CMK (cell line): ENCODE measurements at regions not wholly inside any gene's neighbourhood (a gene's known extent, or its start where the extent isn't known, plus 50 kb on each side); places are given as distances from the start of the nearest gene placed in this dataset.

Experiments used
- DNase-seq: peaks from one replicate; pipeline ENCODE4 v3.0.0-alpha.2; 2010; ENCODE audit warnings: low read depth

DNA sequence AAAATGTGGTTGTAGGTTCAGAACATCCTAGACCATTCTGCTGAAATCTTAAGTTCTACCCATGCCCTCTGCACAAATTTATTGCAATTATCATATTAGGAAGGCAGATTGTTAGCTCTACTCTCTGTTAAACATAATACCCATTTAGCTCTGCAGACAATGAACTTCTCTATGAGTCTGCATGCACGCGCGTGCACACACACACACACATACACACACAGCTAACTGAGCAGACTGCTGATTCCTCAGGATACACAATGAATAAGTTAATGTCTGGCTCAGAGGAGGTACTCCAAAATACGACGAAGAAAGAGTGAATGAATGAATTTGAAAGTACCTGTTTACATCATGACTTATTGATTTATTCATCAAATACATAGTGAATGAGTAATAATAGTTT, 276.2 kb upstream of the SORCS1 start:
- no peak for DNase-seq

GRCh38 chr10:107437921-107438320, 273.4 kb upstream of the SORCS1 start:
- DNase-seq: no peak

GRCh38 chr10:107436568-107436967, 272.1 kb upstream of the SORCS1 start:
- DNase-seq: no peak

- no peak for DNase-seq
These were observed 270.3 kb upstream of the SORCS1 start for GRCh38 chr10:107434854-107435253.

- DNase-seq: no peak
These were observed 269.7 kb upstream of the SORCS1 start for GRCh38 chr10:107434201-107434600.

DNA sequence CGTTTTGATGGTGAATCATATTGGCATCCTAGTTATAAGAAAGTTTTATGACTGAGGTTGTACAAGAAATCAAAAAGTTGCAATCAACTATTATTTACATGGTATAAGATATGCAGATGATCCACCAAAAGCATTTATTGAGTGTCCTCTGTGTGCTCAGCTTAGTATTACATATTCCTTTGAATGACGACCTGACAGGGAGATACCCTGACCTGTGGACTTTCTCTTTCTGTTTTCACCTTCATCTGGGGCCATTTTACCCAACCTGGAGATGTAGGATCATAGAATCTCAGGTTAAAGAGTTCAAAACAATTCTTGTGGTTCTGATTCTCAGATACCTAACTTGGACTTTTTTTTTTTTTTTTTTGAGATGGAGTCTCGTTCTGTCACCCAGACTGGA, 269.1 kb upstream of the SORCS1 start:
- no peak for DNase-seq

GRCh38 chr10:107430446-107430845, 265.9 kb upstream of the SORCS1 start:
- no peak for DNase-seq

GRCh38 chr10:107427016-107427415, 262.5 kb upstream of the SORCS1 start:
- no peak for DNase-seq

- DNase-seq: no peak
These were observed 261.5 kb upstream of the SORCS1 start for GRCh38 chr10:107425931-107426553.

- no peak for DNase-seq
These were observed 260.1 kb upstream of the SORCS1 start for GRCh38 chr10:107424628-107425027.

- DNase-seq: no peak
These were observed 259.4 kb upstream of the SORCS1 start for GRCh38 chr10:107423903-107424302.

GRCh38 chr10:107422681-107423080, 258.2 kb upstream of the SORCS1 start:
- DNase-seq: no peak

DNA sequence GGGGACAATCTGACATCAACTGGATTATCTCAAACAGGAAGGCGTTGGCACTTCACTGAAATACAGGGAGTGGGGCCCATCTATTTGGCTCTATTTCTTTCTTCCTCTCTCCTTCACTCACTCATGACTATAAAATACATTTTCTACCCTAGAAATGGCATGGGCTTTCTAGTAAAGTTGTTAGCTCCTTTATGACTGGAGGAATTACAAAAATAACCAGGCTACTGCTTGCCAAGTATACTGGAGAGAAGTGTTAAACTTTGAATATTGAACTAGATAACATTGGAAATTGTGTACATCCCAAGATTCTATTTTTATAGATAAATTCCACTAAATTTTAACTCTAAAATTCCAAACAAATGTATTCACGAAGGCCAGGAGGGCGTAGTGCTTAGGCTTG, 255.7 kb upstream of the SORCS1 start:
- DNase-seq: no peak

- no peak for DNase-seq
These were observed 253.7 kb upstream of the SORCS1 start for GRCh38 chr10:107418085-107418806.

- no peak for DNase-seq
These were observed 252.9 kb upstream of the SORCS1 start for GRCh38 chr10:107417446-107417845.

- no peak for DNase-seq
These were observed 250.9 kb upstream of the SORCS1 start for GRCh38 chr10:107415446-107415845.

DNA sequence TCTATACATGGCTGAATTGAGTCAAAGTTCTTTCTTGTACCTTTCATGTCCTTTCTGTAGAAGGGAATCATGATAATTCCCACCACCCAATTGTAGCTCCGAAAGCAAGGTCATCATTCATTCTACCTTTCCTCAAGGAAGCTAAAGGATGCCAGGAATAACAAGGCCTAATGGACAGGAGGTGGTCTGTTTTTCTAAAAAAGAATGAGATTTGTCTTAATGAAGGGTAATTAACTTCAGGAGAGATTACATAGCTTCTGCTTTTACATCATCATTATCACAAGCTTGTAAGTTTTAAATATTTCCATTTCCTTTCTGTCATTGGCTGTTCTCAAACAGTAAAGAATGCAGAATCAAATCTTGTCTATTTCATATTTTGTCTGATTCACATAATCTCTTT, 249.5 kb upstream of the SORCS1 start:
- DNase-seq: no peak

- no peak for DNase-seq
These were observed 245.0 kb upstream of the SORCS1 start for GRCh38 chr10:107409522-107409921.

DNA sequence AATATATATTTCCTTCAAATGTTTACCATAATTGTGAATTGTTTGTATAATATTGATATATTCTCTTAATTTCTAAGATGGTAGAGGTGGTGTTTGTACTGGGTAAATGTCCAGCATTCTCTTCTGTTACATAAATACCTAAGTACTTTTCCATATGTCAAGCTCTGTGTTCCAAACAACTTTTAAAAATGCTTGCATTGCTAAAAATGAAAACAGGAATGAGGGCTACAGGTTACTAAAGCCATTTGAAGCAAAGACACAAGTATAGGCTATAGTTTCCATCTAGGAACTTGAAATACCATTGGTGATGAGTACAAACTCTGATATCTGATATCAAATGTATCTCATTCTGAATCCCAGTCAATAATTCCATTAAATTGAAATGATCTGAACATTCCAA, 233.6 kb upstream of the SORCS1 start:
- no peak for DNase-seq

DNA sequence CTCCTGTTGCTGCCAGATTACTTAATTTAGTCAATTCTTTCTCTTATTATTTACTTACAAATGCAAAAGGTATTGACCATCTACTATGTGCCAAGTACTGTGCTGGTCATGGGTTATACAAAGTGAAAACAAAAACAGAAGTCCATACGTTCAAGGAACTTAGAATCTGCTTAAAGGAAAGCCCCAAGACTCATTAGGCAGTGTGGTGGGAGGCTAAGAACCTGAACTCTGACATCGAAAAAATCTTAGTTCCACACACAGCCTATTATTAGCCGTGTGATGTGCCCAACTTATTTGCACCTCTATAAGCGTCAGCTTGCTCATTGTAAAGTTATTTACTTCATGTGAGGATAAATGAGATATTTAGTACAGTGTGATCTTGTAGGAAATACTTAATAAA, 227.4 kb upstream of the SORCS1 start:
- no peak for DNase-seq

GRCh38 chr10:107390563-107390962, 226.1 kb upstream of the SORCS1 start:
- no peak for DNase-seq

DNA sequence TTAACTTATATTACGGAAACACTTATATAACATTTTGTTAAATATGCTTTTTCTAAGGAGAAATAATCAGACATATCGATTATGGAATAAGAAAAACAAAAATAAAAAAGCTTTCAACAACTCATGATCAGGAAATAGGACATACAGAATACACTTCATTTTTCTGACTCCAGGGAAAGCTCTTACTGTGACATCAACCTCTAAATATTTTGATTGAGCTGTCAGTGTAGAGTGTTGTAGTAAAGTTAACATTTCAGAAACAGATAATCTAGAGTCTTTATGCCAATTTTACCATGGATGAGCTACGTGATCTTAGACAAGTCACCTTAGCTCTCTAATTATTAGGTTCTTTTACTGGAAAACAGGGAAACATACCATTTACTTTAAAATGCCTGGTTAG, 218.9 kb upstream of the SORCS1 start:
- no peak for DNase-seq

DNA sequence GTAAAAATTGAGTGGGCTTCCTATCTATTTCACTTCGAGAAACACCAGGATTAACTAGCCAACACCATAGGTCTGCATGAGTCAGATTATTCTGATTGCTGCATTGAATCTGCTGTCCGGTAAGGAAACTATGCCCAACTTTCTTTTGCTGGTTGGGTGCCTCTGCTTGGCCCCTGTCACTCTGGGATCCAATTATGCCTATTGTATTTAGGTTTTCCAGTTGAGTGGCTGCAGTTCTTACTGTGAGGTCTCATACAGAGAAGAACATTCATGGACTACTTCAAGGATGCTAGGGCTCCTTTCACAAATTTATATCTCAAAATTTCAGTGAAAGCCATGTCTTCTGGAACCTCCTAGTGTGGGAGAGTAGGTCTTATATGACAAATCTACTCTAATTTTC, 215.1 kb upstream of the SORCS1 start:
- no peak for DNase-seq

DNA sequence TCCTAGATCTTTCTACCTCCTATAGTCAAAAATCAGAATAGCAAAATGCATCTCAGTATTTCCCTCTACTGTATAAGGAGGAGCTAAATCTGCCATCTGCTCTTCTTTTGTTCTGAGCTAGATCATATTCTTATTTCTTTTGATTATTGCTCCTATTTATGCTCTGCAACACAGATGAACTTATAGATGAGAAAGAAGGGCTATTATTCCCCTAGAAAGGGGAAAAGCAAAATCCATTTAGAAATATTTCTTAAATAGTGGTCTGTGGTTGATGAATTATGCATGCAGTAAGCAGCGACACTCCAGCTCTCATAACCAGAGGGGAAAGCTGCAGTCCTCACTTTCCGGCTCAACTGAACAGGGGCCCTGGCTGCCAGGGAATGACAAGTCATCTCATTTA, 207.3 kb upstream of the SORCS1 start:
- no peak for DNase-seq
